Brain pericyte (primary cell): ENCODE measurements at regions not wholly inside any gene's neighbourhood (a gene's known extent, or its start where the extent isn't known, plus 50 kb on each side); places are given as distances from the start of the nearest gene placed in this dataset.

ENCODE experiments used
- DNase-seq: peaks from one replicate; pipeline ENCODE4 v3.0.0-alpha.2; 2012; ENCODE audit warnings: low read depth, low spot score

GRCh38 chr3:6504347-6504746 lies 356.6 kb upstream of the GRM7 start:
- DNase-seq: no peak

GRCh38 chr3:6504834-6505233 lies 356.1 kb upstream of the GRM7 start:
- DNase-seq: no peak

- DNase-seq: no peak
These were observed 352.5 kb upstream of the GRM7 start for GRCh38 chr3:6508410-6508759.

GRCh38 chr3:6509576-6509975 lies 351.3 kb upstream of the GRM7 start:
- DNase-seq: no peak

GRCh38 chr3:6510713-6511112 lies 350.2 kb upstream of the GRM7 start:
- DNase-seq: no peak

GRCh38 chr3:6512172-6512800 lies 348.6 kb upstream of the GRM7 start:
- DNase-seq: no peak

GRCh38 chr3:6516143-6516542 lies 344.8 kb upstream of the GRM7 start:
- DNase-seq: no peak

GRCh38 chr3:6516694-6517093 lies 344.2 kb upstream of the GRM7 start:
- no peak for DNase-seq

- no peak for DNase-seq
These were observed 342.1 kb upstream of the GRM7 start for GRCh38 chr3:6518709-6519345.

GRCh38 chr3:6521369-6522113 lies 339.4 kb upstream of the GRM7 start:
- DNase-seq: no peak

GRCh38 chr3:6522191-6522590 lies 338.7 kb upstream of the GRM7 start:
- DNase-seq: no peak

GRCh38 chr3:6523043-6523442 lies 337.9 kb upstream of the GRM7 start:
- no peak for DNase-seq

- DNase-seq: no peak
These were observed 336.4 kb upstream of the GRM7 start for GRCh38 chr3:6524479-6524878.

- no peak for DNase-seq
These were observed 334.6 kb upstream of the GRM7 start for GRCh38 chr3:6526321-6526720.

GRCh38 chr3:6526861-6527260 lies 334.1 kb upstream of the GRM7 start:
- no peak for DNase-seq

GRCh38 chr3:6528951-6529350 lies 332.0 kb upstream of the GRM7 start:
- no peak for DNase-seq

GRCh38 chr3:6531153-6531552 lies 329.8 kb upstream of the GRM7 start:
- no peak for DNase-seq

- DNase-seq: no peak
These were observed 328.8 kb upstream of the GRM7 start for GRCh38 chr3:6532101-6532500.

- no peak for DNase-seq
These were observed 319.9 kb upstream of the GRM7 start for GRCh38 chr3:6540981-6541380.

GRCh38 chr3:6542795-6543194 lies 318.1 kb upstream of the GRM7 start:
- DNase-seq: no peak

- DNase-seq: no peak
These were observed 311.6 kb upstream of the GRM7 start for GRCh38 chr3:6549296-6549695.

GRCh38 chr3:6551165-6551564 lies 309.8 kb upstream of the GRM7 start:
- no peak for DNase-seq

- DNase-seq: no peak
These were observed 300.7 kb upstream of the GRM7 start for GRCh38 chr3:6560259-6560658.
